HUES48 (cell line): ENCODE measurements at regions not wholly inside any gene's neighbourhood (a gene's known extent, or its start where the extent isn't known, plus 50 kb on each side); places are given as distances from the start of the nearest gene placed in this dataset.
"Not testable (repeated sequence)": the region's sequence is repeated elsewhere in the genome, so short reads cannot be mapped to it uniquely, and the experiment has no call there.

Source experiments
- H3K27ac ChIP-seq: one replicate; pipeline ENCODE4 v1.7.0; 2013; ENCODE audit warnings: low read depth, low read length, inconsistent platforms
- H3K27me3 ChIP-seq: 2 replicates; pipeline ENCODE4 v1.6.1; 2013; ENCODE audit warnings: mild to moderate bottlenecking, low read length; ENCODE audit not compliant: control insufficient read depth, insufficient read depth
- H3K36me3 ChIP-seq: 2 replicates; pipeline ENCODE4 v1.6.1; 2013; ENCODE audit warnings: low read length; ENCODE audit not compliant: control insufficient read depth, insufficient read depth
- H3K4me1 ChIP-seq: 2 replicates; pipeline ENCODE4 v1.6.1; 2013; ENCODE audit warnings: mild to moderate bottlenecking, low read length; ENCODE audit not compliant: control insufficient read depth, insufficient read depth
- H3K4me3 ChIP-seq: 2 replicates; pipeline ENCODE4 v1.5.1; 2013; ENCODE audit warnings: mild to moderate bottlenecking, low read depth, low read length
- H3K9ac ChIP-seq: 2 replicates; pipeline ENCODE4 v1.6.1; 2013; ENCODE audit warnings: mild to moderate bottlenecking, low read depth, low read length, moderate library complexity
- H3K9me3 ChIP-seq: 2 replicates; pipeline ENCODE4 v1.6.1; 2013; ENCODE audit warnings: low read length; ENCODE audit not compliant: control insufficient read depth, insufficient read depth

DNA sequence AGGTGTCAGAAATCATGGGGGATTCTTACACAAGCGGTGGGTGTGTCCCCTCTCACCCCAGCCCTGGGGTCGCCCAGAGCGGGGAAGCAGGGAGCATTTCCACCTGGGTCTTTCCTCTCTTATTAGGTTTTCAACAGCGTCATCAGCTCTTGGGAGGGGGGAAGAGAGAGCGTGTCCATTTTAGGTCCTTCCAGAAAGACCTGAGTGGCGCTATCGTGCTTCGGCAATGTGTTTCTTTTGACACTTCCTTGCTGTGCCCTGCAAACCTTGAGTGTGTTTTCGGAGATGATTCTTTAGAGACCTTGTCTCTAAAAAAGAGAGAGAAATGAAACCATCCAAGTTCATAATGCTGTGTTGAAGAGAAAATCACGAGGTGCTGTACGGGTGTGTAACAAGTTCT lies 86.9 kb upstream of the PITRM1 start:
- Histone ChIP-seq H3K4me3 (no peak overlapping the region), H3K9ac (no peak overlapping the region), H3K27me3 (no peaks in the 10 kb centered on the region), H3K36me3 (no peaks in the 10 kb centered on the region), H3K27ac (no peak overlapping the region), H3K9me3 (no peaks in the 10 kb centered on the region), H3K4me1 (peaks cover 10% of the 10 kb centered on the region; the same call in 1 of the 2 replicates)

DNA sequence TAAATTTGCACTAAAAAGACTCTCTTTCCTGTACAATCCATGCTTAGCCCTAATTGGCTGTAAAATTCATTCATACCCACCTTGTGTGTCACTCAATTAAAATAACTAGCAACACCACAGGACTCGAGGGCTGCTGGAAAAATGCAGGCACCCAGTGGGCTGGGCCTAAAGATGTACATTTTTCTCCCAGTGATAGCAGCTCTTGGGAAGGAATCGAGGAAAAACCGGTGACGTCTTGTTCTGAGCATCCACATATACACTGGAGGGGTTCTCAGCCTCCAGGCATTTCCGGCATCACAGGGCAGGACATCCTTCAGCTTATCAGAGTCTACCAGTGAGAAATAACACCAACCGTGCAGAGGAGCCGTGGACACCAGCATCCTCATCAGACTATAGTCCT lies 85.8 kb upstream of the PITRM1 start:
- Histone ChIP-seq H3K9ac (no peak overlapping the region), H3K27ac (no peak overlapping the region), H3K36me3 (no peaks in the 10 kb centered on the region), H3K27me3 (no peaks in the 10 kb centered on the region), H3K4me3 (no peak overlapping the region), H3K4me1 (no peaks in the 10 kb centered on the region; the same call in 1 of the 2 replicates), H3K9me3 (no peaks in the 10 kb centered on the region)

DNA sequence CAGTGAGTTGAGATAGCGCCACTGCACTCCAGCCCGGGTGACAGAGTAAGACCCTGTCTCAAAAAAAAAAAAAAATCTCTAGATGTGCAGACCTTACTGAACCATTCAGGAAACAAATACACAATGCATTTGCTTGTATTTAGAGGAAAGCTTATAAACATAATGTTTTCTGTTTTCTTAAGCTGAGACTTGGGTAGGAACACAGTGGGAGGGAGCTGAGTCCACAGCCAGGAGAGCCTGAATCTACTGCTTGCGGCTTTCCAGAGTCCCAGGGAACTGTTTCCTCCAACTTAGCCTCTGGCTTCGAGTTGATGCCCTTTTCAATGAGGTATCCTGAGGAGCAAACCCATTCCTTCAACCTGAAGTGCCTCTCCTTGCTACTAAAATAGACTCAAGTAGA lies 83.0 kb upstream of the PITRM1 start:
- H3K9ac ChIP-seq, result no peak overlapping the region
- no peak overlapping the region for H3K4me3 ChIP-seq
- H3K4me1 ChIP-seq, result no peaks in the 10 kb centered on the region
- no peaks in the 10 kb centered on the region for H3K36me3 ChIP-seq
- no peaks in the 10 kb centered on the region for H3K9me3 ChIP-seq
- H3K27me3 ChIP-seq, result no peaks in the 10 kb centered on the region
- no peak overlapping the region for H3K27ac ChIP-seq

DNA sequence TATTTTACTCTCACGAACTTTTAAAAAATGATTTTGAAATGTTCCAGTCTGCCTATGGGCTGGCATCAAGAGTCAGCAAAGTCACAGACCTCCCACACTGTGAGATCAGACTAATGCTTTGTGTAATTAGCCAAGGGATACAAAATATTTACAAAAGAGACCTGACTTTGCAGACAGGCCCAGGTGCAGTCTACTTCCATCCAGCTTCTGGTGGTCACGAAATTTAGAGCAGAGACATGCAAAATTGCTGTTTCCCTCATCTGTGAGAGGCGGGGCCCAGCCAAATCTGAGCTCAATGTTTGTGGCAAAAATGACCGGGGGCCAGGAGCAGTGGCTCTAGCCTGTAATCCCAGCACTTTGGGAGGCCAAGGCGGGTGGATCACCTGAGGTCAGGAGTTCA lies 82.5 kb upstream of the PITRM1 start:
- Histone ChIP-seq H3K9me3 (no peaks in the 10 kb centered on the region), H3K4me1 (no peaks in the 10 kb centered on the region), H3K27me3 (no peaks in the 10 kb centered on the region), H3K36me3 (no peaks in the 10 kb centered on the region), H3K9ac (no peak overlapping the region), H3K4me3 (no peak overlapping the region), H3K27ac (no peak overlapping the region)

DNA sequence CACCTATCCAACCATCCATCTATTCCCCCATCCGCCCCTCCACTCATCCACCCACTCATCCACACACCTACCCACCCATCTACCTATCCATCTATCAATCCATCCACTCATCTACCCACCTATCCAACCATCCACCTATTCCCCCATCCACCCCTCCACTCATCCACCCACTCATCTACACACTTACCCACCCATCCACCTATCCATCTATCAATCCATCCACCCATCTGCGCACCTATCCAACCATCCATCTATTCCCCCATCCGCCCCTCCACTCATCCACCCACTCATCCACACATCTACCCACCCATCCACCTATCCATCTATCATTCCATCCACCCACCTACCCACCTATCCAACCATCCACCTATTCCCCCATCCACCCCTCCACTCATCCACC lies 81.4 kb upstream of the PITRM1 start:
- H3K4me1 ChIP-seq, H3K4me3 ChIP-seq, H3K9me3 ChIP-seq, H3K9ac ChIP-seq, H3K27ac ChIP-seq, H3K27me3 ChIP-seq, H3K36me3 ChIP-seq: not testable (repeated sequence)

DNA sequence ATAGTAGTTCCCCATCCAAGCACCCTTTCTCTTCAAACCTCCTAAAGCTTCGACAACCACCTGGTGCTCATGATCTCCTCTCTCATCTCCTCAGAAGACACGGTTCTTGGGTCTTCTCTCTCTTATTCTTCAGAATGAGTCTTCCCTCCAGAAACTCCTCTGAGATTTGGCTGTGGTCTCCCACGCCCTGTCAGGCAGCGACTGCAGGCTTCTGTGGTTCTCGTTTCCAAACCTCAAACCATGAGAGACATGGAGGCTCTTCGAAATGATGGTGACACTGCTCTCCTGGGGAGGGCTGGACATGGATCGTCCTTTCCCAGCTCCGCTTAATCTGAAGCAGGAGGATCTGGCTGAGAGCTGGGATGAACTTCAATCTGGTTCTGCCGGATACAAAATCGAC lies 78.6 kb upstream of the PITRM1 start:
- Histone ChIP-seq H3K4me3 (no peak overlapping the region), H3K36me3 (no peaks in the 10 kb centered on the region), H3K4me1 (peaks cover 15% of the 10 kb centered on the region), H3K27ac (no peak overlapping the region), H3K27me3 (no peaks in the 10 kb centered on the region), H3K9ac (no peak overlapping the region), H3K9me3 (no peaks in the 10 kb centered on the region)

DNA sequence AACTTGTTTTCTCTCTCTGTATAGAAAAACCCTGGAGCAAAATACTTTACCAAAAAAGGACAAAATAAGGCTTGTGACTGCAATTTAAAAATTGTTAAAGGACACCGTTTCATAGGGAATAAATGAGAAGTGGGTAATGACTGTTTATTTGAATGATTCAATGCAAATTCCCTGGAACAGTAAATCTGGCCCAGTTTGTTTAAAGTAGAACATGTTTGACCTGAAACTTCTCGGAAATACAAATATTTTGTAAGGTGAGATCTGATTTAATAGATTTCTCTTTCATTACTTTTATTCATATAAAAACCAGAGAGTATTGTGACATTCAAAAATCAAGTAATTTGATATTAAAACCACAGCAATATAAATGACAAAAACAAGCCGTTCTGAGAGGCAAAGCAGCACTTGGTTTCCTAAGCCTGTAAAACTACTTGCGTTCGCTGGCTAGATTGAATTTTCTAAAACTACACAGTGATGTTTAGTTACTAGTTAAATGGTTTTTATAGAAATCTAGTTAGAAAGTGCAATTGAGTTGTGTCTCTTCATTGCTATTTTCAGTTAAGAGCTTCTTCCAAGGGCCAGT lies 76.8 kb upstream of the PITRM1 start:
- Histone ChIP-seq H3K9ac (no peak overlapping the region), H3K27ac (no peak overlapping the region), H3K9me3 (no peaks in the 10 kb centered on the region), H3K4me1 (peaks cover 15% of the 10 kb centered on the region), H3K36me3 (no peaks in the 10 kb centered on the region), H3K27me3 (no peaks in the 10 kb centered on the region), H3K4me3 (no peak overlapping the region)

DNA sequence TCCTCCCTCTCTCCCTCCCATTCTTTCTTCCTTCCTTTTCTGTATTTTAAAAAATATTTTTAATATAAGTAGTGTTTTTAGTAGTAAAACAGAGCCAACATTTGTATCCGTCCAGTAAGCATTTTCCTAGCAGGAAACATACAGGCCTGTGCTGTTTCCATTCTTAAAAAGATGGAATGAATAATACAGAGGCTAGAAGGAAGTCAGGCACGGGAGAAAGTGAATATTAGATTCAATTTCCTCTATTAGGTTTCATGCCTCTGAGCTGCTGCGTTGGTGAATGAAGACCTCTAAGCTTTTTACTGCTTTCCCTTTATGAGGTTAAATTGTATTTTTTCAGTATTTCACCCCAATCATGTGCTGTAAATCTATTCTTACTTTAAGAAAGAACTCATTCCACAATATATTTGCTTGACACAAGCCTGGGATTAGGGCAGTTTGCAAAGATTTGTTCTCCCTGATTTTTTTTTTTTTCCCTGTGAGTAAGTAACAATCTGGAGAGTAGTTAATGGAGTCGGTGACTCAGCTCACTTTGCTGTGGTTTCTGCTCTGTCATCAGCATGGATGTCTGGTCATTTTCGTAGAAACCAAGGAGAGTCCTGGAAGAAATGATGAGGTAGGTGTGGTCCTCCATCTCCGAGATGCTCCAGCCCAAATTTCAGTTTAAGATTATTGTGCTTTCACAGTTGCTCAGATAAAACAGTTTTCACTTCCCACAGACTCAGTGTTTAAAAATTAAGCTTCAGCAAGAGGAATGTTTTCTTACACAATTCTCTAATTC lies 76.1 kb upstream of the PITRM1 start:
- H3K27me3 ChIP-seq, result no peaks in the 10 kb centered on the region

DNA sequence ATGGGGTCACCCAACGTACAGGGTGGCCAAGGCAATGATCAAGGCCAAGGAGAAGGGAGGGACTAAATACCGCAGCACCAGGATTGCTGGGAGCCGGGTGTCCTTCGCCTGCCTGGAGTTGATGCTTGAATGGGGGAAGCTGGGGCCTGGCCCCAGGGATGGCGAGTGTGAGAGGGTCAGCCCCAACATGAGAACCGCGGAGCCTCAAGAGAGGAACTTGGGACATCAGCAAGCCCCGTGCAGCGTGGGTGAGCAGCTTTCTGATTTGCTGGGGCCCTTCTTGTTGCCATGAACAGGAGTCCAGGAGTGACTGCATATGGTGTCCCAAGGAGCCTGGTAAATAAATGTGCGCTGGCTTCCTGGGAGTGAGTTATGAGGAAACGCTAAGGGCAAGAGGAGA lies 72.8 kb upstream of the PITRM1 start:
- H3K4me1 ChIP-seq, result peaks cover 15% of the 10 kb centered on the region
- no peaks in the 10 kb centered on the region for H3K27me3 ChIP-seq
- H3K27ac ChIP-seq, result no peak overlapping the region
- no peak overlapping the region for H3K9ac ChIP-seq
- H3K4me3 ChIP-seq, result no peak overlapping the region
- no peaks in the 10 kb centered on the region for H3K36me3 ChIP-seq
- H3K9me3 ChIP-seq, result no peaks in the 10 kb centered on the region

More for the DNA sequence above, 76.1 kb upstream of the PITRM1 start:
- peaks cover 15% of the 10 kb centered on the region for H3K4me1 ChIP-seq
- no peaks in the 10 kb centered on the region for H3K36me3 ChIP-seq
- H3K9ac ChIP-seq, result no peak overlapping the region; the same call in 1 of the 2 replicates
- H3K4me3 ChIP-seq, result no peak overlapping the region
- H3K27ac ChIP-seq, result no peak overlapping the region
- H3K9me3 ChIP-seq, result no peaks in the 10 kb centered on the region

DNA sequence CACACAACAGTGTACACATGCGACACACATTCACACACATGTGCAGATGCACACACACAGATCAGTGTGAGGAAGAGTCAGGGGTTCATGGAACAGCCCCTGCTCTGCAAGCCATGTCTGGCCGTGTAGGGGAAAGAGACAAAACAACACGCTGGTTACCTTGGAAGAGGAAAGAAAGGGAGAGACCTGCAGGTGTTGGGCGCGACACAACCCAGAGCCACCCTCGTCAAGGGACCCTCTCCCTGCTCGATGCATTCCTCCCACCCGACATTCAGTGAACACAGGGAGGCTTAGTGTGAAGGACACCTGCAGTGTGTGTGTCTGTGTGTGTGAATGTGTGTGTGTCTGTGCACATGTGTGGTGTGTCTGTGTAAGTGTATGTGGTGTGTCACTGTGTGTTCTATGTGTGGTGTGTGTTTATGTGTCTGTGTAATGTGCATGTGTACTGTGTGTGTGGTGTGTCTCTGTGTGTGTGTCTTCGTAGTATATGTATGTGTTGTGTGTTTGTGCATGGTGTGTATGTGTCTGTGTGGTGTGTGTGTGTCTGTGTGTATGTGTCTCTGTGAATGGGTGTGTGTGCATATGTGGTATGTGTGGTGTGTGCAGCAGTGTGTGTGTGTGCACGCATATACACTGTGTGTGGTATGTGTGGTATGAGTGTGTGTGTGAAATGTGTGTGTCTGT lies 69.5 kb upstream of the PITRM1 start:
- H3K27me3 ChIP-seq, result no peaks in the 10 kb centered on the region
- no peak overlapping the region for H3K9ac ChIP-seq
- H3K9me3 ChIP-seq, result no peaks in the 10 kb centered on the region

DNA sequence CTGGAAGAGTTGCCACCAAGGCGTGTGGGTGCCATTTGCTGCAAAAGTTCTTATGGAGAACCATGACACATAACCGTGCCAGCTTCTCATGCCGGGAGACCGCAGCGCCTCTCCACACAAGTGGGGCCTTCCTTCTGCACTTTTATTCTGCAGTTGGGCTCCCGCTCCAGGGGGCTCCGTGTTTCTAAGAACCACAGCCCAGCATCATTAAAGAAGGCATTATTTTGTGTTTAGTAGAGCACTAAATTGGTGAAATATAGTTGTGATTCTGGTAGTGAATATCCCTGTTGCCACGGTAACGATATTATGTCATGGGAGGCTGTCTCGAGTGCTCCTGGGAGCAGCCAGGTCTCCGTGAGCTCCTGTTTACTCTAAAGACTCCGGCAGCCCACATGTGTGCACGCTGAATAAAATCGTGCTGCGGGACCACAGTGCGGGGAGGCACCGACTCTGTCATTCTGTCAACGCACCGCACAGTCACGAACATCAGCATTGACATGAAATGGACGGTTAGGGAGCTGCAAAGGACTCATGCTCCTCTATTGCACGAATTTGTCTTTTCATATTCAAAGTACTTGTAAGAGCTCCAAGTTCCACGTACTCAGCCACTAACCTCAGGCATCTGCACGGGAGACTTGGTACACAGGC lies 68.8 kb upstream of the PITRM1 start:
- H3K4me3 ChIP-seq, result no peak overlapping the region
- no peaks in the 10 kb centered on the region for H3K4me1 ChIP-seq
- H3K9ac ChIP-seq, result no peak overlapping the region
- H3K9me3 ChIP-seq, result no peaks in the 10 kb centered on the region
- no peaks in the 10 kb centered on the region for H3K36me3 ChIP-seq
- no peak overlapping the region for H3K27ac ChIP-seq
- H3K27me3 ChIP-seq, result no peaks in the 10 kb centered on the region

More for the DNA sequence above, 69.5 kb upstream of the PITRM1 start:
- H3K4me1 ChIP-seq, result no peaks in the 10 kb centered on the region
- no peak overlapping the region for H3K4me3 ChIP-seq
- H3K36me3 ChIP-seq, result no peaks in the 10 kb centered on the region
- no peak overlapping the region for H3K27ac ChIP-seq
